NCI-H345 treated with DMSO at 0.1 percent for 48 hours (cell line): ENCODE measurements at regions not wholly inside any gene's neighbourhood (a gene's known extent, or its start where the extent isn't known, plus 50 kb on each side); places are given as distances from the start of the nearest gene placed in this dataset.

Experiments used
- DNase-seq: peaks from one replicate; lab custom pipeline; 2025; ENCODE audit not compliant: unreplicated experiment; lab: John Stamatoyannopoulos, UW

DNA sequence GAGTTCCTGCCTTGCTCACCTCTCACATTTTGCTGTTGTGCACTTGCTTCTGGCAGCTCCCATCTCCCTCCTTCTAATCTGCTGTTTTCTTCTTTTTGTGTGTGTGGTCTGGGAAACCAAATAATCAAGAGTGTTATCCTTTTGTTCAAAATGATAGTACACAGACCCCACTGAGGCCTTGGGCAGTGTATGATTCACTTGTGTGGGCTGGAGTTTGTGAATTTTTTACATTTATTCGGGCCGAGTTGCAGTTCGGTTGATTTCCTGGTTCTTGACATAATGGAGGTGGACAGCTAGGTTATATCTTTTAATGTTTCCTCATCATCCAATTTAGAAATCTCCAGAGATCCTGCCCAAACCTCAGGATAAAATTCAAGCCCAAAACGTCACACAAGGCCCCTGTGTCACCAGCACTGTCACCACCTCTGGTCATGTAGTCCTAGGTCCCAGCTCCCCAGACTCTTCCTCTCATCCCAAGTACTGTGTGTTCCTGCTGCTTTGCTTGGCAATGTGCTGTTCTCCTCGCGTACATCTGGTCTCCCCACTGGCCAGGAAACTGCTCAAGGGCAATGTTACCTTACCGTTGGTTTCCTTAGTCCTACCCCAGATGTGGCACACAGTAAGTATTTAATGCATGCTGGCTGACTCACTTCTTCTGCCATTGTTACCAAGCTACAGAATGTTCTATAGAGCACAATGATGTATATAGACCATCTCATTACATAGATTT lies 55.7 kb upstream of the PHACTR2 start:
- DNase-seq = no peak

DNA sequence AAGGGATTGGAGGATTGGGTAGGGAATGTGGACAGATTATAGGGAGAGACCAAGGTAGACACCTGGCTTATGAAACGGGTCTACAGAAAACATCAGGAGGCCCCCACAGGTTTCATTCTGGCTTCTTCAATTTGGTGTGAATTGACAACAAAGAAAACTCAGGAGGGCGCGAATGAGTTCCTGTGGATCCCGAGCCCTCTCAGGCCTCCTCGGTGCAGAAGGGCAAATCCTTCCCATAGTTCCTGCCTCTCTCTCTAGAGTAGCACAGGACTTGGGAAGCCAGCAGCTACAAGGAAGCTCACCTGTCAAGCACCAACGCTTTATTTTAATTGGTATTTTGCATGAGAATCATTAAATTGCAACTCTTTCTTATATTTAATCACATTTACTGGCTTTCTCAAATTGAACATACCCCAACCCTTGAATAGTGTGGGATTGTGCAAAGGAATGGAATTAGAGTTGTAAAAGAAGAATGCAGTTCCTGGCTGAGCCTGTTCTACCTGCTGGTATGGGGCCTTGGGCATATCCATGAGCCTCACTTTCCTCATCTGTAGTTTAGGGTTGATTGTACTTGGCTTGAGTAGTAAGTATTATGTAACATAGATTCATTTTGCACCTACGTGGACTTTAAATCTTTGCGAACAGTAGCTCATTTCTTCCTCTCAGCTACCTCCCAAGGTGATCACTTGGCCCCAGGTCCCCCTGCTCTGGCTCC lies 56.4 kb upstream of the PHACTR2 start:
- no peak for DNase-seq

DNA sequence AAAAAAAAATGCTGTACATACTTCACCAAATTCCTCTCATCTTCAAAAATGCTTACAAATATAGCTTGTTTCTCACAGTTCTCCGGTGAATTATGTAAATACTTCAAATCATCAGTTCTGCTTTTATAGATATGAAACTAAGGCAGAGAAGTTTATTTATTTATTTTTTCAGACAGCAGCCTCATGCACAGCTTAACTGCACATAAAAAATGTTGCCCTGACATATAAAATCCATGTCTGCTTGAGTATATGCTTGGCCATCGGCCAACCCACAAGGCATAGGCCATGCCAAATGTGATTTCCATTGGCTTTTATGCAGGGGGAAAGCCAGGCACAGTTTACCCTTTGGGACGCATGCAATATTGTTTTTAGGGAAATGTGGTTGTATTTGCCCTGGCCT lies 57.3 kb upstream of the PHACTR2 start:
- no peak for DNase-seq

DNA sequence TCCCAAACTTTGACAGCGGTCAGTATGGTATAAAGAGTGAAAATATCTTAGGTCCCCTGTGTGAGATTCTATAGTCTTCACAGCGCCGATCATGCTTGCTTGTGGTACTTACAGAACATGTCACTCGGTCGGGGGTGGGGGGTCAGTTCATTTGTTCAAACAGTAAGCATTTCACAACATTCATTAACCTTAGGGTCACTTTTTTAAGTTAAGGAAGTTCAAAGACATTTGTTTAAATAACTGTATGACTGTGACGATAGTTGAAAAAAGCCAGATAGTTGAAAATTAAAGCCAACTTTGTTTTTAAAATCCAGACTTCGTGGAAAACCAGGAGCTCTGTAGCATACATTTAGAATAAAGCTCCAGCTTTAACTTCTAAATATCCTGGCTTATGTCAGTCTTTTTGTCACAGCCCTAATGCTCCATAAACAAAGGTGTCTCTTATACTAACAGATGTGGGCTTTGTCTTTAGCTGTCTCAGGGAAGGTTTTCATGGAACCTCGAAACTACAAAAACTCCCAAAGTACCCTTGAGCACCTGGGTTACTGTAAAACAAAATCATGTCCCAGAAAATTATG lies 57.9 kb upstream of the PHACTR2 start:
- DNase-seq = no peak

DNA sequence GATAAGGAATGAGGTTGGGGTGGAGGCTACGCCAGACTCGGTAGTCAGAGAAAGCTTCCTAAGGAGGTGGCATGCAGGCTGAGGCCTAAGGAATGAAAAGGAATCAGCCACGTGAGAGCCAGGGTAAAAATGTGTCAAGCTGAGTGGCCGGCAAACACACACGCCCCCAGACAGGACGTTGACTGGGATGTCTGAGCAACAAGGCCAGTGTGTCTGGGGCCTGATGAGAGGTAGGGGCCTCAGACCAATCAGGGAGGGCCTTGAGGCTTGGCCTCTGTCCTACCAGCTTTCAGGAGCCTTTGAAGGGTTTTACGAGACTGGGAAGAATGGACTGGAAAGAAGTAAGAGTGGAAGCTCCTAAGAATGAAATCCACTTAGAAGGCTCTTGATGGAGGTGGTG lies 61.0 kb upstream of the PHACTR2 start:
- no peak for DNase-seq

DNA sequence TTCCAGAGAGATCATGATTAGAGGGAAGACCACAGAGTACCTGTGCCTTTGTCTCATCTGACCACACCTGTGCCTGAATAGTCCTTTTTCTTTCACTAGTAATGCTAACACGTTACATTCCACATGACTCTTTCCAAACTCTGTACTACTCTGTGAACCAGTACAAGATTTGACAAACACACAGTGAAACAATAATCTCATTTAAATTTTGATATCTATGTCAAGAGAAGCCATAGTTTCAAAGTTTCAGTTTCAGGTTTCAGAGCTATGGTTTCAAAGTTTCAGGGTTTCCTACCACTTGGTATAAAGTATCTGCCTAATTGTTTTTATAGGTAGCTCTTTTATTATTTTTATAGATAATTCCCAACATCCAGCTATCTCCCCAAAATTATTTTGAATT lies 62.0 kb upstream of the PHACTR2 start:
- DNase-seq = no peak

DNA sequence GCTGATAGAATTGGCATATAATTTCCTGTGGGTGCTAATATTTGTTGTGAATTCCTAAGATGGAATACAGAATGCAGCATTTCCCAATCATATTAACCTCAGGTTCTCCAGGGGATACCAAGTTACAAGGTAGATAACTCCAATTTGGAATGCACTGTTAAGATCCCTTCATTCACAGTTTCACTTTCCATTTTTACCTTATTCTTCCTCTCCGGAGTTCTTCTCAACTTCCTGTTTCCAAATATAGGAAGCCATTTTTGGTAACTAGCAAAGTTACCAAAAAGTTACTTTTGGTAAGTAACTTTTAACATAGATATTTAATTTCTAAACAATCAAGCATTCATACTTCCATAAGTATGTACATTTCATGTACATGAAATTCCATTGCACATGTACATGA lies 63.5 kb upstream of the PHACTR2 start:
- no peak for DNase-seq

DNA sequence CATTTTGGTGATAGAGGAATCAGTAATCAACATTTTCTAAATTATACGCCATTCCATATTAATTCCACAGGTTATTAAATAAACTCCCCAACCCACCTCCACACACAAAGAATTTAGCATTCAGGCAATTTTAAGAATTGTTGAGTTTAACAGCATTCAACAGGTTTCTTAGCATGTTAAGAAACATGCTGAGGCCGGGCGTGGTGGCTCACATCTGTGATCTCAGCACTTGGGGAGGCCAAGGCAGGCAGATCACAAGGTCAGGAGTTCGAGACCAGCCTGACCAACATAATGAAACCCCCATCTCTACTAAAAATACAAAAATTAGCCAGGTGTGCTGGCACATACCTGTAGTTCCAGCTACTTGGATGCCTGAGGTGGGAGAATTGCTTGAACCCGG lies 64.0 kb upstream of the PHACTR2 start:
- DNase-seq = no peak

DNA sequence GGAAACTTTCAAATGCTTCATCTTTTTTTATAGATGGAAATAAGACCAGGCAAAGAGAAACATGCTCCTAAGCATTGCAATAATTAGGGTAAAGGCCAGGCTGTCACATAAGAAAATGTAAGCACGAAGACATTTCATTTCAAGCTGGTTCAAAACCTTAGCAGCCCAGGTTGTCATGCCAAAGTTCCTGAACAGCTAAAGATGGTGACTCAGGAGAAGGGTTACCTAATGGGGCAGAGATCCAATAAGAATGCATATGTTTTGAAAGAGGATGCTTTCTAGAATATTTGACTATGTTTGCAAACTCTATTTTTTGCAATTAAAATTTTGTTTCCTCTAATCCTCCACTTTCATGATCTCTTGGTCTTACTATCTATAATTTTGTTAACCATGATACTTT lies 65.6 kb upstream of the PHACTR2 start:
- DNase-seq = no peak

DNA sequence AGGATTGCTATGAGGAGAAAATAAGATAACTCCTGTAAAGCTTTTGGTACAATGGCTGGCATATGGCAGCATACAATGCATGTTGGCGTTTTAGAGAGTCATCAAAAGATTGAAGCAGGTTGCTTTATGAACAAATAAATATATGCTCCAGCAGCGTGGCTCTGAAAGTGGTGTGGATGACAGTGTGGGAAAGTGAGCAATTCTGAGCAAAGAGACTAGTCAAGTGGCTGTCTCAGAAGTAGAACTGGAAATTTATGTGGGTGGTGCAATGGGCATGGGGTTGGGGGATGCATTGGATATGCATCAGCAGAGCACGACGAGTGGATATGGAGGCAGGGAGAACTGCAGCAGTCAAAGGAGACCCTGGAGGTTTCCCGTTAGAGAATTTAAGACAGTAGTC lies 66.2 kb upstream of the PHACTR2 start:
- DNase-seq = no peak

DNA sequence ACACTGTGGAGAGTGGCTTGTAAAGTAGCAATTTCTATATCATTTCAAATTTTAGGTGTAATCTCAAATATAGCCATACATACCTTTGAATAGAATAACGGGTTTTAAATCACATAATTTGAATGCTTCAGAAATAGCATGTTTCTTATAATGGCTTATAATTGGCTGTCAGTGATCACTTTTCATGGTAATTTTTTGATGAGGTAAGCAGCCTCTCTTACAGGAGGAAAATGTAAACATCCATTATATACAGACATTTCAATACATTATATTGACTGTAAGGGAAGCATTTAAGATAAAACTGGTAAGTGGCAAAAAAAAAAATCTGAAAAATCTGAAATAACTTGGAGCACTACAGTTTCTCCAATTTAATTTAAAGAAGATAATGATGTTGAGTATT lies 67.8 kb upstream of the PHACTR2 start:
- no peak for DNase-seq

DNA sequence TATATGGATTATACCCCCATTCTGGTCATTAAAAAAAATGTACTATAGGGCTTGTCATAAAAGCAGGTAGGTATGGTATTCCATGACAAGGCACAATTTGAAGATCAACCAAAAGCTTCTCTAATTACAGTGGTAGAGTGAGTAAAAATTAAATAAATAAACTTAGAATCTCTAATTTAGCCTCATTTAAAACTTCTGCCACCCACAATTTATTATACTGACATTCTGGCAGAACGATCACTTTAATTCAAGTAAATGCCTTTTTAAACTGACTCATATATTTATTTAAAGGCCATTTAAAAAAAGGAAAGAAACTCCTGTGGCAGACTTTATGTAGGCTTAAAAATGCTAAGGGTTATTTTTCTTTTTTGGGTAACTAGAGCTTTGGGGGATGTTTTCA lies 68.3 kb upstream of the PHACTR2 start:
- DNase-seq = no peak

DNA sequence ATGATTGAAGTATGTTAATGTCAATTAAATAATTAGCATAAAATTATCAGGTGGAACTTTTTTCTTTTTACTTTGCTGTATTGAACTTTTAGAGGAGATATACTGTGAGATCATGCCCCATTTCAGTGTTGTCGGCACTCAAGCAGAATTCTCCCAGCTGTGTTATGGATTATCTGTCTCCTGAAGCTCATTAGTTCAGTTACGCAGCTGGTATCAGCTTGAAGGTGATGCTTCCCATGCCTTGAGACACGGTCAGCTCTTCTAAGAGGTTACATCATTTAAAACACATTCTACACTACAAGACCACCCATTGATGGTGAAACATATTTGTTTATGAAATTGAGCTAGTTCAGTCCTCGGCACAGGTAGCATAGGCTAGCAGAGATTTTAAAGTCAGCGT lies 68.9 kb upstream of the PHACTR2 start:
- DNase-seq = no peak

DNA sequence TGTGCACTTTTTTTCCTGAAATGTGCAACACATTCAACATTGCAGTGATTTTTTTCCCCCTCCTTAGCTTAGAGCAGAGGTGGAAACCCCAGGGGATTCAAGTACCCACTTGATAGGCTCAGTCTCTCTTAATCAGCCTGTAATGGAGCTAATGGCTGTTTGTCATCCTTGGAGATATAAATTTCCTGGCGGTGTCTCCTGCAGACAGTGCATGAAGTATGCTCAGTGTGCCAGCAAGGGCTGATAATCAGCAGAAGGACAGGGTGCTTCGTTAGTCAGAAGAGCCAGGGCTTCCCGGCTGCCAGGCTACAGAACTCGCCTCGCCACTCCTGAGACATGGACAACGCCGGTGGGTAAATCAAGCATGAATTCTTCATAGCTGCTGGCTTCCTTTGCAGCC lies 69.8 kb upstream of the PHACTR2 start:
- no peak for DNase-seq

DNA sequence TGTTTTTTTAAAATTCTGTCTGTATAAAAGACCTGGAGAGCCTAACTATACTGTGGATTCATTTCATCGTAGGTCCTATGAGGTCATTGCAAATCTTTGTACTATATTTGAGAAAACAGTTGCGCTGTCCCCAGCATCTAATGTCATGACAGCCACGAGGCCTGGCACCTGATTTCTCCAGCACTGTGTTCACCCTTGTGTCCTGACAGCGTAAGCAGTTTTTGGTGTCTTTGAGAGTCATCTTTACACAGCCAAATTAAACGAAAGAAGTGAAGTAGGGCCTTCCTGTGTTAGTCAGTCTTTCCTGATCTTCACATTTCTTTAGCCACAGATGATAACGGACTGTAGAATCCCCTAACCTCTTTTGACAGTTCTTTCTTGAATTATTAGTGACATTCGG lies 70.6 kb upstream of the PHACTR2 start:
- no peak for DNase-seq

DNA sequence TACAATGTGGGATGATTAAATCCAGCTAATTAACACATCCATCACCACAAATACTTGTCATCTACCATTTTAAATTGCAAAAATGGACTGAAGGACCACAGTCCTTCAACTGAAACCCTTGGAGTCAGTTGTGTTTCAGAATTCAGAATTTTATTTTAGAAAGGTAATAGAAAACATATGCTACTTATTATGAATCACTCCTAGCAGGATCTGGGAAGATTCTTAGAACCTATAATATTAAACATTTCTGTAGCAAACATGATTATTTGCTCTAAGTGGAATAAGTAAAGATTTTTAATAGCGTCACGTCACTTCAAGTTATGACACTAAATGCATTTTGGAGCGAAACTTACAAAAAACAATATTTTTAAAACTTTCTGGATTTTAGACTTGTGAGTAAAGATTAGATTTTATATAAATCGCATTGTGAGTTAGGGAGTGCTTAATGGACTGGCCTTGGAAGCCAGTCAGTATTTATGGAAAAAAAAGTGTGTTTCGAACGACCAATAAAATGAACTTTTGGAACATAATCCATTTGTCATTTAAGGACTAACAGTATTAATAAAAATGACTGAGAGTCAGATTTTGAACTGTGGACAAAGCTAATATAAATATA lies 71.8 kb upstream of the PHACTR2 start:
- no peak for DNase-seq

DNA sequence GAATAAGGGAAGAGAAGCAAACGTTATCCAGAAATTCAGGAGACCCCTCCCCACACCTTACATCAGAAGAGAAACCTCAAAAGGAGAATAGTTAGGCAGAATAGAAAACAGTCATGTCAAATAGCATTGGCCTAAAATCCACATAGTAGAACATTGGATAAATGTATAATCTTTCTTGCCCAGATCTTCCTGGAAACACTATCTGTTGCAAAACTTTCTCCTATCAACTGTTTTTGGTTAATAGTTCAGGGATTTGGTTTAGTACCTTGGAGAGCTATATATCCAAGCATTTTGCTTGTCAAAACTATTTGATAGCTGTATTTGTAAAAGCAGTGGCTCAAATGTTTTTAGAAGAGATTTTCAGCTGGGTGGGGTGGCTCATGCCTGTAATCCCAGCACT lies 74.3 kb upstream of the PHACTR2 start:
- DNase-seq = no peak

DNA sequence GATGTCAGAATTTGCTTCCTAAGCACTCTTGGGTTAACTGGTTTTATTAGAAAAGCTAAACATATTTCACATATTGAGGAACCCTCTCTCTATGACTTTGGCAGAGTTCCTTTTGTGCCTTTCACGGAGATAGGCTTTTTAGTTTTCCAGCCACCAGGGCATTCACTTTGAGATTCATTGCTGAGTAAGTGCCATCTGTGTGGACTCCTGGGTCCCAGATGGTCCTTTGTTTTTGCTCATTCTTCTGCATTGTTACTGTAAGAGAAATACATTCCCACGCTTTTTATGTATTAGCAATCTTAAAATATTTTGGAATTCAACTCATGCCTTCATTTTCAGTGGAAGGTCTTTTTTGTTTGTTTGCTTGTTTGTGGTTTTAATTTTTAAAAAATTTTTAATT lies 76.3 kb upstream of the PHACTR2 start:
- no peak for DNase-seq

DNA sequence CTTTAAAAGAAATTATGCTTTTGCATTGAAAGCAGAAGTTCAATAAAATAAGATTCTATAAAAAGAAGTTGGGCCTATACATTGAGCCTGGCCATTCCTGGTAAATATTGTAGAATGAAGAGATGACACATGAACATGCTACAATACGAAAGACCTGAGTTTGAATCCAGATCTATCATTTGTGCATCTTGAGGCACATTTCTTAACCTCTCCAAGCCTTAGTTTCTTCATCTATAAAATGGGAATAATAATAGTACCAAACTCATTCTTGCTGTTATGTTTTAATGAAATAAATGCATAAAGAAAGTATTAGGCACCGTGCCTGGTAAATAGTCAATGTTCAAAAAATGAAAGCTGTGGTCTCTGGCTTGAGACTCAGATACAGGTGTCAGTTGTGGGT lies 76.9 kb upstream of the PHACTR2 start:
- DNase-seq = no peak

DNA sequence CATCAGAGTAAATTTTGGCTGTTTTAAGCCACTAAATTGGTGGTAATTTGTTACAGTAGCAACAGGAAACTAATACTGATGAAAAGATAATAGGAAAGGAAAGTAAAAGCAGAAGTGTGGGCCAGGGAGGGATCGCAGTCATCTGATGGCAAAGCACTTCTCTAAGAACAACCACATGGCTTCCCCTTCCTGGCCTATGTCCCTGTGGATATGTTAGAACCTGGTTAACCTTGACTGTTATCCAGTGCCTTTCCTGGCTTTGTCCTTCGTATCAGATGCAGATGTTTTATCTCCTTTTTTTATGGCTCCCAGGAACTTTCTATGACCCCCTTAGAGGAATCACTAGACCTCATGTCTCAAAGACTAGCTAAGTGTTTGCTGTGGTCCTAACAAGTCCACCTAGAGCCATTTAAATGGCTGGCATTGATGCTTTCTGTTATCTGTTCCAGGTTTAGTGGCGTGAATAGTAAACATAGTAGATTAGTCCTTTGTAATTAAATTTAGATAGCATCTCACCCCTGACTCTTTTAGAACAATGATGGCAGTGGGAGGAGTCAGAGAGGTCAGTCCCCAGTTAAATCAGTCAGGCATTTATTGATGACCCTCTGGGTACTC lies 79.2 kb upstream of the PHACTR2 start:
- DNase-seq = no peak

DNA sequence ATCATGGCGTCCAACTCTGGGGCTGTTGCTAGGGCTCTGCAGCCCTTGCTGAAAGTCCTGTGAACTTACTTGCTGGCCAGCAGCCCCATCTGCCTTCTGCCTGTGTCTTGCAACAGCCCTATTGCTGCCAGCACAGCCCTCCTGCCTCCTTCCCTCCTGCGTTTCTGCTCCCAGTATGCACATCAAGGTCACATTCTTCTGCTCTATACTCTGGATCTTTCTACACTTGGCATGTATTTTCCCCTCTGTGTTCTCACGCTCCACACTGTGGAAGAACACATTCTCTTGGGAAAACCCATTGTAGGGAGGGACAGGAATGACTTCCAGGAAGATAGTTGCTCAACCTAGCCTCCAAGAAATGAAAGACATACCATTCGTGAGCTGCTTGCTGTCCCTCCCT lies 80.9 kb upstream of the PHACTR2 start:
- no peak for DNase-seq
